AG04449 (cell line): ENCODE measurements at regions not wholly inside any gene's neighbourhood (a gene's known extent, or its start where the extent isn't known, plus 50 kb on each side); places are given as distances from the start of the nearest gene placed in this dataset.

Experiments used
- CTCF ChIA-PET: fragments of 350-600 bp; formaldehyde crosslinking; extraction: SDS; loops from one replicate; lab custom pipeline; 2021; ENCODE audit warnings: antibody characterized with exemption; lab: Yijun Ruan, JAX
- POLR2A ChIA-PET: fragments of 400-600, 350-600 bp; formaldehyde crosslinking; extraction: SDS; loops from one replicate; lab custom pipeline; 2020; ENCODE audit warnings: antibody characterized with exemption, inconsistent platforms; lab: Yijun Ruan, JAX
- DNase-seq: peaks from one replicate; pipeline ENCODE4 v3.0.0-alpha.2; 2010; ENCODE audit warnings: low read depth, low spot score
- H3K4me3 ChIP-seq: 2 replicates; pipeline ENCODE4 v1.5.1; 2011; ENCODE audit warnings: low read depth, mild to moderate bottlenecking, control low read depth, low read length
- CTCF ChIP-seq: IDR thresholded peaks from one replicate; pipeline ENCODE4 v1.5.1; 2011; ENCODE audit warnings: mild to moderate bottlenecking, moderate library complexity, low read length, control low read depth, inconsistent platforms; ENCODE audit not compliant: insufficient read depth; ENCODE audit errors: missing control alignments

- no peak overlapping the region for H3K4me3 ChIP-seq
- TF ChIP-seq CTCF: no peak
- CTCF ChIA-PET: no interaction called here
- DNase-seq: no peak
- POLR2A ChIA-PET: no interaction called here
These were observed 281.6 kb upstream of the RGS18 start for GRCh38 chr1:191876631-191877030.

GRCh38 chr1:191882870-191883269 is 275.4 kb upstream of the RGS18 start:
- no peak for DNase-seq
- ChIA-PET POLR2A (no interaction called here), CTCF (no interaction called here)
- no peak for TF ChIP-seq CTCF
- H3K4me3 ChIP-seq: no peak overlapping the region

- CTCF ChIA-PET: no interaction called here
- no peak for DNase-seq
- POLR2A ChIA-PET: no interaction called here
- TF ChIP-seq CTCF: no peak
- no peak overlapping the region for H3K4me3 ChIP-seq
These were observed 271.3 kb upstream of the RGS18 start for GRCh38 chr1:191886977-191887376.

GRCh38 chr1:191888996-191889622 is 269.2 kb upstream of the RGS18 start:
- POLR2A ChIA-PET: no interaction called here
- no peak for TF ChIP-seq CTCF
- no peak for DNase-seq
- CTCF ChIA-PET: no interaction called here
- H3K4me3 ChIP-seq: no peak overlapping the region

- ChIA-PET POLR2A (no interaction called here), CTCF (no interaction called here)
- DNase-seq: no peak
- no peak overlapping the region for H3K4me3 ChIP-seq
- no peak for TF ChIP-seq CTCF
These were observed 268.6 kb upstream of the RGS18 start for GRCh38 chr1:191889623-191890003.

- ChIA-PET CTCF (no interaction called here), POLR2A (no interaction called here)
- TF ChIP-seq CTCF: no peak
- H3K4me3 ChIP-seq: no peak overlapping the region
- DNase-seq: no peak
These were observed 267.7 kb upstream of the RGS18 start for GRCh38 chr1:191890433-191891088.
